DMS 273 (cell line): ENCODE measurements at regions not wholly inside any gene's neighbourhood (a gene's known extent, or its start where the extent isn't known, plus 50 kb on each side); places are given as distances from the start of the nearest gene placed in this dataset.
A peak's percentile ranks its signal among the peaks of the same experiment; 100 is the strongest.
"Not testable (repeated sequence)": the region's sequence is repeated elsewhere in the genome, so short reads cannot be mapped to it uniquely, and the experiment has no call there.

Experiments
- DNase-seq: peaks from one replicate; lab custom pipeline; 2025; ENCODE audit not compliant: unreplicated experiment; lab: John Stamatoyannopoulos, UW

GRCh38 chr9:38342532-38342931 lies 50.0 kb upstream of the ALDH1B1 start:
- no peak for DNase-seq

DNA sequence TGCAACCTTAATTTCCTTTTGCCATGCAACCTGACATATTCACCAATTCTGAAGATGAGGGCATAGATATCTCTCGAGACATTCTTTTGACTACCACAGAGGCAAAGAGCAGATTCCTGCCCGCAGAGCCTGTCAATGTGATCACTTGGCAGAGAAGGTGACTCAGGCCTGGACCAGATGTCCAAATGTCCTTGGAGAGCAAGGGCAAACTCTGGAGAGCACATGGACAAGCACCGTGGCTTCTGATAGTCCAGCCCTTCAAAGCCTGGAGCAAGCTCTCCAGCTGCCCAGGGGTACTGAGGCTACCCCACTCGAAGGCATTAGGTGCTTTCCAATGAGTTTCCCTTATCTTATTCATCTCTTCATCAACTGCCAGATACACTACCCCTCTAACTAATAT lies 50.4 kb upstream of the ALDH1B1 start:
- no peak for DNase-seq

GRCh38 chr9:38339496-38339895 lies 53.0 kb upstream of the ALDH1B1 start:
- peak; percentile 75 for DNase-seq

GRCh38 chr9:38339087-38339486 lies 53.4 kb upstream of the ALDH1B1 start:
- no peak for DNase-seq

DNA sequence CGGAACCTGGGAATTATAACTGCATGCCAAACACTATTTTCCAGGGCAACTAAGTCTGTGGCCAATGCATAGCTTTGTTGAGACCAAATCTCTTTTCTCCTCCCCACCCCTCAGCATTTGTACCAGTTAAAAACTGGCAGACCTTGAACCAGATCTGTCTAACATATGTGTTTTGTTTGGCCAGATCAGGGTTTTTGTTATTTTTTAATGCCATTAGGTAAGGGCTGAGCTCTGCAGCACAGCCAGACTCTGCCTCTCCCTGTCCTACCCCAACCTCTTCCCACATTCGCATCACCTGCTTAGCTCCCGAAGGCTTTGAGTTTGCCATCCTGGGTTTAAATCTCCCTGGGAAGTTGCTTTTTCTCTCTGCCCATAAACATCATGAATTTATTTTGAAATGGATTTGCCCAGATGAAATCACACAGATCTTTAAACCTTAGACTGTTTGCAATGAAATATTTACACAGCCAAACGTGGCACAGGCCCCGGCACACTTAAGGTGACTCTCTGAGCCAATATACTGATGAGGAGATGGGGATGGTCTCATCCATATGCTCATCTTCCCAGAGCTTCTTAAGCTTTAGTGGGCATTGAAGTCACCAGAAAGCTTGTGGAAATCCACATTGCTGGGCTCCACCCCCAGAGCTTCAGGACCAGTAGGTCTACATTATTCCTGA lies 54.0 kb upstream of the ALDH1B1 start:
- no peak for DNase-seq

DNA sequence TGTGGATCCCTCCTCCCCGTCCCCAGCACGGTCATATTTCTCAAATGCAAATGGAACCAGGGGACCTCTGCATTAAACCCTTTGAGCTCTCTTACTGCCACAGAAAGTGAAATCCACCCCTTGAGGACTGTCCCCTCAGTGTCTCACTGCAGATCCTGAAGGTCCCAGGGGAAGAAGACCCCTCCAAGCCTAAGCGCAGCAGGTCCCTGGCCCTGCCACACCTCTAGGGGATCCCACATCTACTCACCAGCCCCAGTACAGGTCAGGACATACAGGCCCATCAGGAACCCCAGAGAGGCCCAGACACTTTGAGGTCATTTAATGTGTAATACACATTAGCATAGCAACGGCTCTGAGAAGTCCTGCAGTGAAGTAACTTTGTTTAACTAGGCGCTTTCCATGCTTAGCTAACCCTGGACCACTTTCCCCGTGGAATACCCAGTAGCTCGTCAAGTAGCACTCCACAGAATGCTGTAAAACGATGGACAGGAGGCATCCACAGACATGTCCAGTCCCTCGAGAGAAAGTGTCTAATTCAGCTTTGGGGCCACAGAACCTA lies 54.7 kb upstream of the ALDH1B1 start:
- DNase-seq = no peak

GRCh38 chr9:38337181-38337580 lies 55.3 kb upstream of the ALDH1B1 start:
- DNase-seq = no peak

DNA sequence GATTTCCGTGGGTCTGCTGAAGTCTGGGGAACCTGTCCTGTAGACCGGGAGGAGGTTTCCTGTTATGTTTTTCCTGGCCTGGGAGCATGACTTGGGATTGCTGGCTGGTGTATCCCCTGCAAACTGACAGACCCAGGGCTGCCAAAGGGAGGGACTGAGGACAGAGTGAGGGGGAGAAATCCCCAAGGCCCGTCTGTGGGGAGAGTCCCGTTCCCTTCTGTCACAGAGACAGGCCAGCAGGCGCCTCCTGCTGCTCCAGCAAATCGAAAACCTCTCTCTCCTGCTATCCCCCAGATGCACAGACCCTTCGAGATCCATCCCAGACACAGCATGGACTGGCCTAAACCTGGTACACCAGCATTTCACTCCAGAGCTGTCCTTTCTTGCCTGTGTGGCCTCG lies 56.2 kb upstream of the ALDH1B1 start:
- no peak for DNase-seq

DNA sequence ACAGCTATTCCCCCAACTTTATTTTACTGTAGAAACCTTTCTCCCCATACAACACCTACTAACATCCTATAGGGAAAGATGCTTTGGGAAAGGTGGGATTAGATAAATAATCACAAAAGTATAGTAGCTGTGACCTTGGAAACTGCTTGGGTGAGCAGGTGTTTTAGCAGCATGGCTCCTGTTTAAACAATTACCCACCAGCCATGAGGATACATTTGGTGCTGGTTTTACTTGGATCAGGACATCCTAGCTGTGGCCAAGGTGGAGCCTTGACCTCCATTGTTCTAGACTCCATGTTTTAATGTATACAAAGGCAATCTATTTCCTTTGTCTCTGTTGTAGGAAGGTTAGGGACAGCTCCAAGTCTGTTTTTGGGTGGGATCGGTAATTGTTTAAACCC lies 56.8 kb upstream of the ALDH1B1 start:
- DNase-seq = no peak

- DNase-seq = peak; percentile 31
Measured at GRCh38 chr9:38334234-38334633, 58.3 kb upstream of the ALDH1B1 start.

DNA sequence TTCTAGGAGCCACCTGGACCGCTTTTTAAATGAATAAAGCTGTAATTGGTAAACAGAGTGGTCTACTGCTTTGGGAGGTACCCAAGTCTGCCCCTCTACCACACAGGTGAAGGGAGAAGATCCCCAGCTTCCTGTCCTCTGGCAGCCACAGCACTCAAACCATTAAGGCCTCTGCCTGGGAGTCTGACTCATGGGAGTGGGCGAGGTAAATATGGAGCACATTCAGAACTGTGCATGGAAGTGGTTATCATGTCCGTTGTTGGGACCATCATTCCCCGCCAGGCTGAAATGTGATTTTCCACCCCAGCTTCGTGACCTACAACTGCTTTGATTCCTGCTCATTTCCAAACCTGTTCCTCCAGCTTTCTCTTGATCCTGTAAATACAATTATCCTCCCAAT lies 59.5 kb upstream of the ALDH1B1 start:
- no peak for DNase-seq

DNA sequence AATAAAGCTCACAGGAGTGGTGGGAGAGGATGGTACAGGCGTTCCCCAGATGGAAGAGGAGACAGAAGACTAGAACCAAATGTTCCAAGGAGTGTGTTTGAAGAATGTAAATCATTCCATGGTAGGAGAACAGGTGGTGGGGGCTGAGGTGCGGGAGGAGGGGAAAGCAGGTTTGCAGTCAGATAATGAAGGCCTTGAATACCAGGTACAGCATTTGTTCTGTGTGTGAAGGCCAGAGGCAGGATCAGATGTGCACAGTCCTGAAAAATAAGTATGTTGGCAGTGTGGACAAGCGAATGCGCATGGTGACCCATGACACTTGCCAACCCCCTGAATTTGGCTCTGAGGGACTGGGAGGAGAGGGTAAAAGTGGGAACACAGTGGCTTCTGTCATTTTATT lies 59.9 kb upstream of the ALDH1B1 start:
- no peak for DNase-seq

- no peak for DNase-seq
Measured at GRCh38 chr9:38331141-38331540, 61.4 kb upstream of the ALDH1B1 start.

- no peak for DNase-seq
Measured at GRCh38 chr9:38329968-38330367, 62.5 kb upstream of the ALDH1B1 start.

- DNase-seq = no peak
Measured at GRCh38 chr9:38328765-38329164, 63.7 kb upstream of the ALDH1B1 start.

DNA sequence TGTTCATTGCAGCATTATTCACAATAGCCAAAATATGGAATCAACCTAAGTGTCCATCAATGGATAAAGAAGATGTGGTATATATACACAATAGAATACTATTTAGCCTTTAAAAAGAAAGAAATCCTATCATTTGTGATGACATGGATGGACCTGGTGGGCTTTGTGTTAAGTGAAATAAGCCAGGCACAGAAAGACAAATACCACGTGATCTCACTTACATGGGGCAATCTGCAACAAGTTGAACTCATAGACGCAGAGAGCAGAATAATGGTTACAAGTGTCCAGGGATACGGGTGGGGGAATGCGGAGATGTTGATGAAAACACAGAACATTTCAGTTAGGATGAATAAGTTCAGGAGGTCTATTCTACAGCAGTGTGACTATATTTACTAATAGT lies 66.4 kb upstream of the ALDH1B1 start:
- DNase-seq = no peak

DNA sequence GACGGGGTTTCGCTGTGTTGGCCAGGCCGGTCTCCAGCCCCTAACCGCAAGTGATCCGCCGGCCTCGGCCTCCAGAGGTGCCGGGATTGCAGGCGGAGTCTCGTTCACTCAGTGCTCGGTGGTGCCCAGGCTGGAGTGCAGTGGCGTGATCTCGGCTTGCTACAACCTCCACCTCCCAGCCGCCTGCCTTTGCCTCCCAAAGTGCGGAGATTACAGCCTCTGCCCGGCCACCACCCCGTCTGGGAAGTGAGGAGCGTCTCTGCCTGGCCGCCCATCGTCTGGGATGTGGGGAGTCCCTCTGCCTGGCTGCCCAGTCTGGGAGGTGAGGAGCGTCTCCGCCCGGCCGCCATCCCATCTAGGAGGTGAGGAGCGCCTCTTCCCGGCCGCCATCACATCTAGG lies 68.3 kb upstream of the ALDH1B1 start:
- not testable (repeated sequence) for DNase-seq

- DNase-seq = no peak
Measured at GRCh38 chr9:38322937-38323336, 69.6 kb upstream of the ALDH1B1 start.

DNA sequence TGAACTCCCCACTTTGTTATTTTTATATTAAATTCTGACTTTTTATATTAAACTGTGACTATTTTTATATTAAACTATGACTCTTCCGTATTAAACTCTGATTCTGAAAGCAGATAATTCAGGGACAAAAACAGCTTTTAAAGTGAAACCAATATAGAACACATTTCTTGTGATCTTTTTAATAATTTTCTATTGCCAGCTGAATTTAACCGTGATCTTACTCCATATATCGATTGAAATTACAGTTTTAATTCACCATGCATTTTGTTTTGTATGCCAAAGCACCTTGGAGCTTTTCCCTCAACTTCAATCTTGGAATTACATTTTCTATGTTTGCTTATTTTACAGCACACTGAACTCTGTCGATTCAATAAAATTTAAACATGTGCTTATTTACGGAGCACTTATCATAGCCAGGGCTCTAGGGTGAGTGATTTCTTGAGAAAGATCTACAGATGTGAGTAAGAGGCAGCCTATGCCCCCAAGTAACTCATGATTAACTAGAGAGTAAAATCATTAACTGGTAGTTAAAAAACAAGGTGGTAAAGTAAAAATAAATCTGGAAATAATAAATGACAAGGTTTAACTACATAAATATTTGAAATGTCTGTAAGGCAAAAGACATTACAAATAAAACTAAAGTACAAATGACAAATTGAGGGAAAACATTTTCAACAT lies 72.9 kb upstream of the ALDH1B1 start:
- DNase-seq = no peak

DNA sequence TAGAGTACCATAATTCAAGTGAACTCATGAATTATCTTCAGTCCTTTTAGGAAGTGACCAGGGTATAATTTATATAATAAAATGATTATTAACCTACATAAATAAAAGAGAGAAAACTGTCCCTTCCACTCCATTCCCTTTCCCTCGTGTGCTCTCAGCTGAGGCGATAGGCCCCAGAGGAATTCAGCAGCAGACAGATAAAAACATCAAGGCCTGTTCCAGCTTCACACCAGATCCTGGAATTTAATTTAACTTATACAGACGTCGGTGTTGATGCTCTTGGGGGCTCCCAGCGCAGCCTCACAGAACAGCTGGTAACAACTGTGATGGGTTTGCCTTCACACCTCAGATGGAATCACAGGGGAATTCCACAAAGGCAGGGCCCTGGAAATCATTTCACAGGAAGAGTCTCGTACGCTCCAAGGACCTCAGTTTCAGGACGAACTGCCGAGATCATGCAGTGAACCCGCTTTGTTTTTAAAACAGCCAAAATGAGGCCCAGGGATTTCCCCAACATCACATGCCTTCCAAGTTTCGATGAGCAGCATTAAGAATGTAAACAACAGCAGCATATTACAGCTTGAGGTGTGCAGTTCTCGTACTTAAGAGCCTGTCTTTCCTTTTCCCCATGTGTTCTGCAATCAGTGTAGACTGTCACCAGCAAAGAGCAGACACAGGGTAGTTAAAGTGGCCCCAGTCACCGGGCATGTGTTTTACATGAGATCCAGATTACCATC lies 73.6 kb upstream of the ALDH1B1 start:
- DNase-seq = peak; percentile 26

DNA sequence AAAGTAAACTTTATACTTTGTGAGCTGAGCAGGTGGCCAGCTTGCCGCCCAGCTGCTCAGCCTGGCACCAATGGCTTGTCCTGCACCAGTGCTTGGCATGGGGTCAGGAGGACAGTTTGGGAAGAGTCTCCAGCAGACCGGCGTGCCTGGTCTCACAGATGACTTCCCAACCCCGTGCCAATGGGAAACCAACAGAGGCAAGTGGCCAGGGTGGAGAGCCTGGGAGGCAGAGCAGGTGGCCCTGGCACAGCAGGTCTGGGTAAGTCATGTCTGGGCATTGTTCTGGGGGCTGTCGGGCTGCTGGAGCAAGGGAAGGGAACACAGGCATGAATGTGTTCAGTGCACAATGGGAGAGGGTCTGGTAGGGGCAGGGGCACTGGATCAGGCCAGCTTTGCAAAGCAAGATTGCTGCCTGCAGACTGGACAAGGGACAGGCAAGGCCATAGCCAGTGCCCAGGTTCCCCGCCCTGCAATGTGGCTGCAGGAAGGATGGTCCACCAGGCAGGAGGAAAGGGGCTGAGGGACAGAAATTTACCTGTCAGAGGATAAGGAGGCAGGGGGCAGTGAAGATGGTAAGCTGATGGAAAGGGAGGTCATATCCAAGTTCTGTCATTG lies 76.2 kb upstream of the ALDH1B1 start:
- peak; percentile 64 for DNase-seq
